ENCODE measurements at regions not wholly inside any gene's neighbourhood (a gene's known extent, or its start where the extent isn't known, plus 50 kb on each side); places are given as distances from the start of the nearest gene placed in this dataset.

GRCh38 chr7:19948160-19948559 lies 174.7 kb upstream of the TMEM196 start:
- H3K4me1 Mint-ChIP-seq, result peaks cover 14% of the 10 kb centered on the region
- peaks cover 2% of the 10 kb centered on the region for H3K36me3 Mint-ChIP-seq (ENCODE audit: low read depth)
- no peak overlapping the region for H3K4me3 Mint-ChIP-seq
- H3K9me3 Mint-ChIP-seq, result peaks cover 34% of the 10 kb centered on the region
- no peak for TF ChIP-seq CTCF (IDR thresholded peaks at IDR 0.05; ENCODE audit: unreplicated experiment in 3 of 3)
- no peak overlapping the region for H3K27ac Mint-ChIP-seq
- H3K27me3 Mint-ChIP-seq (ENCODE audit: low read depth), result no peaks in the 10 kb centered on the region

- peaks cover 8% of the 10 kb centered on the region for H3K9me3 Mint-ChIP-seq
- no peaks in the 10 kb centered on the region for H3K27me3 Mint-ChIP-seq (ENCODE audit: low read depth)
- TF ChIP-seq CTCF (IDR thresholded peaks at IDR 0.05; ENCODE audit: unreplicated experiment in 3 of 3), result no peak
- H3K4me1 Mint-ChIP-seq, result peaks cover 16% of the 10 kb centered on the region
- H3K36me3 Mint-ChIP-seq (ENCODE audit: low read depth), result no peaks in the 10 kb centered on the region
- no peak overlapping the region for H3K27ac Mint-ChIP-seq
- no peak overlapping the region for H3K4me3 Mint-ChIP-seq
Observed at GRCh38 chr7:19944363-19945120, 171.1 kb upstream of the TMEM196 start.

- Mint-ChIP-seq H3K4me1 (peaks cover 13% of the 10 kb centered on the region), H3K4me3 (no peak overlapping the region), H3K27me3 (ENCODE audit: low read depth) (no peaks in the 10 kb centered on the region), H3K36me3 (ENCODE audit: low read depth) (no peaks in the 10 kb centered on the region), H3K27ac (no peak overlapping the region), H3K9me3 (peaks cover 17% of the 10 kb centered on the region)
- TF ChIP-seq CTCF (IDR thresholded peaks at IDR 0.05; ENCODE audit: unreplicated experiment in 3 of 3), result no peak
Observed at GRCh38 chr7:19939746-19940145, 166.3 kb upstream of the TMEM196 start.

- no peak for TF ChIP-seq CTCF (IDR thresholded peaks at IDR 0.05; ENCODE audit: unreplicated experiment in 3 of 3)
- Mint-ChIP-seq H3K27me3 (ENCODE audit: low read depth) (no peaks in the 10 kb centered on the region), H3K9me3 (peaks cover 12% of the 10 kb centered on the region), H3K4me1 (no peaks in the 10 kb centered on the region), H3K27ac (no peak overlapping the region), H3K36me3 (ENCODE audit: low read depth) (no peaks in the 10 kb centered on the region), H3K4me3 (no peak overlapping the region)
Observed at GRCh38 chr7:19932549-19933249, 159.3 kb upstream of the TMEM196 start.

GRCh38 chr7:19930851-19931250 lies 157.4 kb upstream of the TMEM196 start:
- no peaks in the 10 kb centered on the region for H3K4me1 Mint-ChIP-seq
- H3K27ac Mint-ChIP-seq, result no peak overlapping the region
- no peaks in the 10 kb centered on the region for H3K36me3 Mint-ChIP-seq (ENCODE audit: low read depth)
- no peak overlapping the region for H3K4me3 Mint-ChIP-seq
- no peak for TF ChIP-seq CTCF (IDR thresholded peaks at IDR 0.05; ENCODE audit: unreplicated experiment in 3 of 3)
- H3K9me3 Mint-ChIP-seq, result peaks cover 6% of the 10 kb centered on the region
- no peaks in the 10 kb centered on the region for H3K27me3 Mint-ChIP-seq (ENCODE audit: low read depth)

Measured in nephron (organoid).